ENCODE measurements at regions not wholly inside any gene's neighbourhood (a gene's known extent, or its start where the extent isn't known, plus 50 kb on each side); places are given as distances from the start of the nearest gene placed in this dataset.

DNA sequence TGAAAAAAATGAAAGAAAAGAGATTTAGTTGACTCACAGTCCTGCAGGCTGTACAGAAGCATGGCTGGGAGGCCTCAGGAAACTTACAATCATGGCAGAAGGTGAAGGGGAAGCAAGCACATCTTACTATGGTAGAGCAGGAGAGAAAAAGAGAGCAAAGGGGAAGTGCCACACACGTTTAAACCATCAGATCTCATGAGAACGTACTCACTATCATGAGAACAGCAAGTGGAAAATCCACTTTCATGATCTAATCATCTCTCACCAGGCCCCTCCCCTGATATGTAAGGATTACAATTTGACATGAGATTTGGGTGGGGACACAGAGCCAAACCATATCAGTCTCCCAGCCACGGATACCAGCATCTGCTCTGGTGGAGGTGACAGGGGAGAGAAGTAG, 50.8 kb upstream of the CPOX start:
- no peak for TF ChIP-seq CTCF (IDR thresholded peaks at IDR 0.05; ENCODE audit: insufficient read depth, low read depth, low read length)
- Histone ChIP-seq H3K36me3 (ENCODE audit: control insufficient read depth, insufficient read depth, low read length) (no peaks in the 10 kb centered on the region), H3K4me3 (ENCODE audit: low read depth, low read length) (no peak overlapping the region), H3K27me3 (ENCODE audit: control insufficient read depth, insufficient read depth, low read length) (no peaks in the 10 kb centered on the region; the same call in 1 of the 2 replicates)
- DNase-seq (ENCODE audit: low read depth): no peak
- ChIA-PET CTCF (no interaction called here), POLR2A (no interaction called here)

DNA sequence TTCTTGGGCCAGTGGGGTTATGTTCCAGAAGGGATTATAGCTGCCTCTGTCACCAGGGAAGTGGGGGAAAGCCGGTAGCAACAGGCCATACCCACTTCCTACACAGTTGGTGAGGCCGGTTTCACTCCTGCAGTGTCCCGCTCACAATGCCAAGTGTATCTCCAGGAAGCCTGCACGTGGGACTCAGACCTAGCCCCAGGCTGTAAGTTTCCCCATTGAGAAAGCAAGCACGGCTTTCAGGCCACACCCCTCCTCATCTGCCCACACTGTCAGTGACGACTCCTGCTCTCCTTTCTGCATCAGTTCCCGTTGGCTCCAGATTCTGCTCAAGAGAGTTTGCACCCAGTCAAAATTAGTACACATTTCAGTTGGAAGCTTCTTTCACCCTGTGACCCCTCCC, 51.6 kb upstream of the CPOX start:
- H3K36me3 ChIP-seq (ENCODE audit: control insufficient read depth, insufficient read depth, low read length): no peaks in the 10 kb centered on the region
- DNase-seq (ENCODE audit: low read depth): no peak
- no peak for TF ChIP-seq CTCF (IDR thresholded peaks at IDR 0.05; ENCODE audit: insufficient read depth, low read depth, low read length)
- H3K27me3 ChIP-seq (ENCODE audit: control insufficient read depth, insufficient read depth, low read length): no peaks in the 10 kb centered on the region; the same call in 1 of the 2 replicates
- ChIA-PET POLR2A (no interaction called here), CTCF (no interaction called here)
- no peak overlapping the region for H3K4me3 ChIP-seq (ENCODE audit: low read depth, low read length)

DNA sequence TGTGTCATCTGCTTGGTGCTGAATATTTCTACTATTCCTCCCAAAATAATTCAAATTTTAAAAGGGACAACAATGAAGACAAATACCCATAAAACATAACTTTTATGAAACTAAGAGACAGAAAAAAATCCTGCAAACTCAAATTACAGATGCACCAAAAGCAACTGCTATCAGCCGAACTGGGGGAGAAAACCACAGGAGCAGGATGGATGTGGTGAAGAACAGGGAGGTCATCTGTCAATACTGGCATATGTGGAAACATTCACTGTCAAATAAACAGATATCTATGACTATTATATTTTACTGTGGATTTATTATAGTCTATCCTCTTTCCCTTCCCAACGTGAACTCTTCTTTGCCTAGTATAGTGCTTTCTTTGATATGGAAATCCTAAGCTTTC, 53.3 kb upstream of the CPOX start:
- no peak for TF ChIP-seq CTCF (IDR thresholded peaks at IDR 0.05; ENCODE audit: insufficient read depth, low read depth, low read length)
- Histone ChIP-seq H3K4me3 (ENCODE audit: low read depth, low read length) (no peak overlapping the region), H3K36me3 (ENCODE audit: control insufficient read depth, insufficient read depth, low read length) (no peaks in the 10 kb centered on the region), H3K27me3 (ENCODE audit: control insufficient read depth, insufficient read depth, low read length) (no peaks in the 10 kb centered on the region; the same call in 1 of the 2 replicates)
- CTCF ChIA-PET: no interaction called here
- POLR2A ChIA-PET: no interaction called here
- DNase-seq (ENCODE audit: low read depth): no peak

DNA sequence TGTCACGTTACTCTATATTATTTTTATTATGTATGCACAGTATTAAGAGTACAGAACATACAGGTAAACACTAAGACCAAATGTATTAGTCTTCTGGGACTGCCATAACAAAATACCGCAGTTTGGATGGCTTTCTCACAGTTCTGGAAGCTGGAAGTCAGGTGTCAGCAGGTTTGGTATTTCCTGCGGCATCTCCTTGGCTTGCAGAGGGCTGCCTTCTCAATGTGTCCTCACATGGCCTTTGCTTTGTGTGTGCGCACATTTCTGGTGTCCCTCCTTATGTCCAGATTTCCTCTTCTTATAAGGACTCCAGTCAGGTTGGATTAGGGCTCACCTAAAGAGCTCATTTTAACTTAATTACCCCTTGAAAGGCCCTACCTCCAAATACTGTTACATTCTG, 53.8 kb upstream of the CPOX start:
- TF ChIP-seq CTCF (IDR thresholded peaks at IDR 0.05; ENCODE audit: insufficient read depth, low read depth, low read length): no peak
- H3K4me3 ChIP-seq (ENCODE audit: low read depth, low read length): no peak overlapping the region
- no peak for DNase-seq (ENCODE audit: low read depth)
- no peaks in the 10 kb centered on the region; the same call in 1 of the 2 replicates for H3K27me3 ChIP-seq (ENCODE audit: control insufficient read depth, insufficient read depth, low read length)
- ChIA-PET POLR2A (no interaction called here), CTCF (no interaction called here)
- H3K36me3 ChIP-seq (ENCODE audit: control insufficient read depth, insufficient read depth, low read length): no peaks in the 10 kb centered on the region

GRCh38 chr3:98650971-98651779, 57.8 kb upstream of the CPOX start:
- no peak for TF ChIP-seq CTCF (IDR thresholded peaks at IDR 0.05; ENCODE audit: insufficient read depth, low read depth, low read length)
- Histone ChIP-seq H3K4me3 (ENCODE audit: low read depth, low read length) (no peak overlapping the region), H3K27me3 (ENCODE audit: control insufficient read depth, insufficient read depth, low read length) (no peaks in the 10 kb centered on the region), H3K36me3 (ENCODE audit: control insufficient read depth, insufficient read depth, low read length) (no peaks in the 10 kb centered on the region)
- CTCF ChIA-PET: no interaction called here
- POLR2A ChIA-PET: no interaction called here
- no peak for DNase-seq (ENCODE audit: low read depth)
